ES-I3 (cell line): ENCODE measurements at regions not wholly inside any gene's neighbourhood (a gene's known extent, or its start where the extent isn't known, plus 50 kb on each side); places are given as distances from the start of the nearest gene placed in this dataset.

Experiments
- H3K36me3 ChIP-seq: 2 replicates; pipeline ENCODE4 v1.6.1; 2013; ENCODE audit warnings: mild to moderate bottlenecking, low read length, control low read depth, moderate library complexity; ENCODE audit not compliant: insufficient read depth
- H3K4me1 ChIP-seq: 2 replicates; pipeline ENCODE4 v1.6.1; 2013; ENCODE audit warnings: mild to moderate bottlenecking, control low read depth, low read length; ENCODE audit not compliant: insufficient read depth
- H3K9ac ChIP-seq: 2 replicates; pipeline ENCODE4 v1.6.1; 2013; ENCODE audit warnings: low read depth, mild to moderate bottlenecking, low read length, moderate library complexity
- H3K9me3 ChIP-seq: 2 replicates; pipeline ENCODE4 v1.6.1; 2013; ENCODE audit warnings: mild to moderate bottlenecking, low read length, moderate library complexity; ENCODE audit not compliant: control insufficient read depth, insufficient read depth

DNA sequence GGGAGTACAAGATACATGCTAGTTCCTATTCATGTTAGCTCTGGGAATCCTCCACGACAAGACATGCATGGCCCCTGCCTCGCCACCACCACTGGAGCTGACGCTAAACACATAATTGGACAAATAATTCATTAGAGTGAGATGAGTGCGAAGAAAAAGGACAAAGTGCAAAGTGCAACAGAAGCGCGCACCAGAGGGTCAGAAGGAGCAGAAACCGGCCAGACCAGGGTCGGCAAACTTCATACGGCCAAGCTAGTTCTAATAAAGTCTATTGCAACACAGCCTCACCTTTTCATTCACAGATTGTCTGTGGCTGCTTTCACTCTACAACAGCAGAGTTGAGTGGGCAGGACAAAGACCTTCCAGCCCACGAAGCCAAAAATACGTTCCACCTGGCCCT, 266.1 kb upstream of the KLHL29 start:
- no peaks in the 10 kb centered on the region for H3K9me3 ChIP-seq
- no peaks in the 10 kb centered on the region; the same call in 1 of the 2 replicates for H3K36me3 ChIP-seq
- no peaks in the 10 kb centered on the region for H3K4me1 ChIP-seq
- no peak overlapping the region for H3K9ac ChIP-seq

DNA sequence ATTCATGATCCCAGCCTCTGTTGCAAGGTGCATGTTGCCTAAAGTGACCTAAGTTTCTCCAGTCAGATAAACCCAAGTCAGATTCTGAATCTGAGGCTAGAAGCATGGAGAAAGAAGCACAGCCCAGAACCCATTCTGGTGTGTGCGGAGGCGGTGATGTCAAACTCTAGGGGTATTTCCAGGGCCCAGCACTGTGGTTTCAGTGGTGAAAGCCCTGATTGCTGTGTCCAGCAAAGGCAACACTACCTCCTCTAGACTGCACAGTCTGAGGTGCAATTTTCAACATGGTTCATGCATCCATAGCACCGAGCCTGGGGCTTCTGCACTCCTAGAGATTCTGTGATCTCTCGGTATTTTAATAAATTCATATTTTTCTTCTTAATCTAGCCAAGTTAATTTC, 264.8 kb upstream of the KLHL29 start:
- H3K9ac ChIP-seq, result no peak overlapping the region
- no peaks in the 10 kb centered on the region for H3K36me3 ChIP-seq
- H3K9me3 ChIP-seq, result no peaks in the 10 kb centered on the region
- no peaks in the 10 kb centered on the region for H3K4me1 ChIP-seq

DNA sequence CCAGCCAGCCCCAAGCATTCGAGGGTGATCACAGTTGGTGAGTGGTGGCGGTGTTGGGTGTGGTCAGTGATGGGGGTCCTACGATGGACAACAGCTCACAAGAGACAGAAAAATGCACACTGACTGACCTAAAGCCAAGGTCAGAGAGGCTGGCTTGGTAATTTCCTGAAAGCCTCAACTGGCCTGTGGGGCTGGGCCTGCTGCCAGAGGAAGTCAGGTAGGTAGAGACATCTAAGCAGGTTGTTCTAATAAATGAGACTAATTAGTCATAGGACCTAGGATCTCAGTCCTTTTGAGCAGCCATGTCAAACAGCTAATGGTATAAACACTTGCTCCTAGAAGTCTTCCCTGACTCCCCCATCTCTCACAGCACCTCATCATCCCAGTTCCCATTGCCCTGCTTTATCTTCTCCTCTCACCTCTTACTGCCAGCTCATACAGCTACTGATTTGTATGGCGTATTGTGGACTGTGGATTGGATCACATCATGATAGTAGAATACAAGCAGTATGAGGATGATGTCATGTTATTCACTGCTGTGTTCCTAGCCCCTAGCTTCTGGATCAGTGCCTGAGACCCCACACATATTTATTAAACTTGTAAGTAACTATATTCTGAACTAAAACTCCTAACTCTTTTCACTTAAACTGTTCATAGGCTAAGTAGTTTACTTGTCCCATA, 262.9 kb upstream of the KLHL29 start:
- no peak overlapping the region for H3K9ac ChIP-seq
- no peaks in the 10 kb centered on the region for H3K36me3 ChIP-seq
- H3K4me1 ChIP-seq, result no peaks in the 10 kb centered on the region
- no peaks in the 10 kb centered on the region for H3K9me3 ChIP-seq

DNA sequence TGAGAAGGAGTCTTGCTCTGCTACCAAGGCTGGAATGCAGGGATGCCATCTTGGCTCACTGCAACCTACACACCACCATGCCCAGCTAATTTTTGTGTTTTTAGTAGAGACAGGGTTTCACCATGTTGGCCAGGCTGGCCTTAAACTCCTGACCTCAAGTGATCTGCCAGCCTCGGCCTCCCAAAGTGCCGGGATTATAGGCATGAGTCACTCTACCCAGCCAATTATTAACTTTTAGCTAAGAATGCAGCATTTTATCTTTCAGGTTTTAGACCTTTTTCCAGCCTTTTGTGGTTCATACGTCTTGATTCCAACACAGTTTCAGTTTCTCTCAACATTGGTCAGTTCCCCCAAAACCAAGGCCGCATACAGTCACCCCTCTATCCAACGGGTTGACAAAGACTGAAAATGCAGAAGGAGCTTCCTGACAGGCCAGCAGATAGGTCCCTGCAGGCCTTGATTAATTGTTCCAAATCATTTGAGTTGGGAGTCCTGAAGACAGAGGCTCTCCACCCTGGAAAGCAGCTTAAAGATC, 262.2 kb upstream of the KLHL29 start:
- Histone ChIP-seq H3K9me3 (no peaks in the 10 kb centered on the region), H3K36me3 (no peaks in the 10 kb centered on the region), H3K4me1 (no peaks in the 10 kb centered on the region), H3K9ac (no peak overlapping the region)

DNA sequence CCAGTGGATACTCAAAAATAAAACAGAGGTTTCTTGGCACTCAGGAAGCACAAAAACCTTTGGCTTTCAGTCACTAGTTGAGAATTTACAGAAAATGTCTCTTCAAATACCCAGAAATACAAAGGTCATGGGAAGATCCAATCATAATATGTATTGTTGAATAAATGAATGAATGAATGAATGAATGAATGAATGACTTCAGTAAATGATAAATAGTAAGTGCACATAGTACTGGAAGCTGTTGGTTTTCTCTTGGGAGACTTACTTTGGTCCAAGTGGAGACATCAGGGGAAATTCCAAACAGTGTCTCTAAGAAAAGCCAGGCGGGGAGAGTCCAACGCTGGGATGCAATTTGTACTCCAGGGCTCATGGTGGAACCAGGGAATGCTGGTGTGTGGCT, 261.3 kb upstream of the KLHL29 start:
- no peaks in the 10 kb centered on the region for H3K9me3 ChIP-seq
- no peaks in the 10 kb centered on the region for H3K36me3 ChIP-seq
- H3K4me1 ChIP-seq, result no peaks in the 10 kb centered on the region
- no peak overlapping the region for H3K9ac ChIP-seq

DNA sequence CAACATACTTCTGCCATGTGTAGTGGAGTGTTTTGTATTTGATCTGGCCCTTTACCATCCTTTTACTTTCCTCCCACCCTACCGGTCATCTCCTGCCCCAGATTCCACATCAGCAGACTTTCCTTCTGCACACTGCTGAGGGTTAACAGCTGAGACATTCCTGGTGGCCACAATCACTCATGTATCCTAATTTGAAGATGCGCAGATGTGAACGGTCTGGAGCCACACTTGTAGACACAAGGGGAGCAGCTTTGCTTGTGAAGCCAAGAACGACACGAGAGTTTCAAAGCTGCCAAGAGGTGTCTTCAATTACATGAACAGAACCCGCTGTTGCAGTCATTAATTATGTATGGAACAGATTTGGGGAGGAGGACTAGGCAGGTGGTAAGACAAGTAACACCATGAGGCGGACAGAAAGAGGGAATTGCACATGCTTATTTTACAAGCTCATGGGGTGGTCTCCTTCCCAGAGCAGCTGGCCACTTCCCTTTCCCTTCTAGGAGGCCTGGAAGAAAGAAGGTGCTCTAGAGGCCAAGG, 260.7 kb upstream of the KLHL29 start:
- Histone ChIP-seq H3K9me3 (no peaks in the 10 kb centered on the region), H3K9ac (no peak overlapping the region), H3K4me1 (no peaks in the 10 kb centered on the region), H3K36me3 (no peaks in the 10 kb centered on the region)

DNA sequence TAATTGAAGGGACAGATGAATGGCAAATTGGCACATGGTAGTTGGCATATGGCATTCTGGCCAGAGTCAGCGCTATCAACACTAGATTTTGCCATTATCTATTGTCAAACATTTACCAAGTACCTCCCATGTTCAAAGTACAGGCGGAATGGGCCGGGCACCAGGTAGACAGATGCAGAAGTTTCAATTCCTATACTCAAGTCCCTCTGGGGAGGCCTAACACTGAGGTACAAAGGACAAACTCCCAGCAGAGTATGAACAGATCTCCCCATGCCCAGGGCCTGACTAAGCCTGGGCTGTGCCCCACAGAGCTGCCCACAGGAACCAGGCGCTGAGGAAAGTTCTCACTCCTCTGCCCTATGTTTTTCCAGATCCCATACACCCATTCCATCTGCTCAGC, 257.5 kb upstream of the KLHL29 start:
- Histone ChIP-seq H3K4me1 (no peaks in the 10 kb centered on the region), H3K36me3 (no peaks in the 10 kb centered on the region), H3K9me3 (no peaks in the 10 kb centered on the region), H3K9ac (no peak overlapping the region)

DNA sequence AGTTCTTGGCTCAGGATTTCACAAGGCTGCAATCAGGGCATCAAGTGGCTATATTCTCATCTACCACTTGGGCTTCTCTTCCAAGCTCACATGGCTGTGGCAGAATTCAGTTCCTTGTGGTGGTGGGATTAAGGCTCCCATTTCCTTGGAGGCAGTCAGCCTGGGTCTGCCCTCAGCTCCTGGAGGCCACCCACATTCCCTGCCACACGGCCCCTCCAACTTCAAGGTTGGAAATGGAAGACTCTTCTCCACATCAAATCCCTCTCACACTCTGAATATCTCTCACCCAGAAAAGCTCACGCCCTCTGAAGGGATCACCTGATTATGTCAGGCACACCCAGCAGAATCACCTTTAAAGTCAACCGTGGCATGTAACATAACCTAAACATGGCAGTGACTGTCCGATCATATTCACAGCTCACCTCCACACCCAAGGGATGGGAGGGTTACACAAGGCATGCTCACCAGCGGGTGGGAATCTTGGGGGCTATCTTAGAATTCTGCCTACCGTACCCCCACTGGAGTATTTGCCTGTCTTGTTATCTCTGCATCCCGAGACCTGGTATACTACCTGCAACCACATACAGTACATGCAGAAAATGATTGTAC, 256.2 kb upstream of the KLHL29 start:
- H3K36me3 ChIP-seq, result no peaks in the 10 kb centered on the region
- H3K4me1 ChIP-seq, result no peaks in the 10 kb centered on the region
- H3K9ac ChIP-seq, result no peak overlapping the region
- H3K9me3 ChIP-seq, result no peaks in the 10 kb centered on the region

DNA sequence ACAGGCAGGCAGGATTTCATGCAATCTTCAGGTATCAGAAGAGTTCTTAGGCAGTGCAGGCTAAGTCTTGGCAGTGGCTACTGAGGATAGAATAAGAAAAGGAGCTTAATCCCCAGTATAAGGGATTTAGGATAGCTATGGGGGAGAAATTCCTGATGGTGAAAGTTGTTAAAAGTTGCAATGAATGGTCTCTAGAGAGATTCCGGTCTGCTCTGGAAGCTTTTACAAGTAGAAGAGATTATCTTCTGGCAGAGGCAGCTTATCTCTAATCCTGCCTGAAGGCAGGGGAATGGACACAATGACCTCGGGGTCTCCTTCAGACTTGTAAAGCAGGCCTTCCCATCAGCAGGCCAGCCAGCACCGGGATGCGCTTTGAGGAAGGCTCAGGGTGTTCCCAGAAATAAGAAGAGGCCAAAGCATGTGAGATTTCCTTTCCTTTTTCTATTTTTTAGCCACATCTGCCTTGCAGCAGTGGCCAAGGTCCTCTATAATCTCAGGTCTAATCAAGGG, 253.9 kb upstream of the KLHL29 start:
- Histone ChIP-seq H3K36me3 (no peaks in the 10 kb centered on the region), H3K4me1 (peaks cover 8% of the 10 kb centered on the region; the same call in 1 of the 2 replicates), H3K9ac (no peak overlapping the region)

DNA sequence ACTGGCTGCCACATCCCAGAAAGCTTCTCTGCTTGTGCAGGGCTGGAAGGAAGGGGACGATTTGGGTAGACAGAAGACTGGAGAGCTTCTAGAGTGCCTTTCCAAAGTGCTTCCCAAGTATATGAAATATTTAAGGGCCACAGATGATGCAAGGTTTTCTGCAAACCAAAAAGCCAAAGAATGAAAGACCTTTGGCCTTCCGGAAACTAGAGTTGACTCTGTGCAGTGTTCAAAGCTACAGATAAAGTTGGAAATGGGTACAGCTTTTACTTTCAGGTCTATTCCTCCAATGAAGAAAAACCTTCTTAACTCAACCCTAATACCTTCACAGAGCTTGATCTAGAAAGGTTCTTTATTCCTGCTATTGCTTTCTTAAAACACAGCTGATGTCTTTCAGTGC, 253.0 kb upstream of the KLHL29 start:
- no peaks in the 10 kb centered on the region for H3K36me3 ChIP-seq
- H3K9ac ChIP-seq, result no peak overlapping the region
- no peaks in the 10 kb centered on the region for H3K9me3 ChIP-seq
- H3K4me1 ChIP-seq, result peaks cover 9% of the 10 kb centered on the region; the same call in 1 of the 2 replicates

More for the DNA sequence above, 253.9 kb upstream of the KLHL29 start:
- H3K9me3 ChIP-seq, result no peaks in the 10 kb centered on the region

DNA sequence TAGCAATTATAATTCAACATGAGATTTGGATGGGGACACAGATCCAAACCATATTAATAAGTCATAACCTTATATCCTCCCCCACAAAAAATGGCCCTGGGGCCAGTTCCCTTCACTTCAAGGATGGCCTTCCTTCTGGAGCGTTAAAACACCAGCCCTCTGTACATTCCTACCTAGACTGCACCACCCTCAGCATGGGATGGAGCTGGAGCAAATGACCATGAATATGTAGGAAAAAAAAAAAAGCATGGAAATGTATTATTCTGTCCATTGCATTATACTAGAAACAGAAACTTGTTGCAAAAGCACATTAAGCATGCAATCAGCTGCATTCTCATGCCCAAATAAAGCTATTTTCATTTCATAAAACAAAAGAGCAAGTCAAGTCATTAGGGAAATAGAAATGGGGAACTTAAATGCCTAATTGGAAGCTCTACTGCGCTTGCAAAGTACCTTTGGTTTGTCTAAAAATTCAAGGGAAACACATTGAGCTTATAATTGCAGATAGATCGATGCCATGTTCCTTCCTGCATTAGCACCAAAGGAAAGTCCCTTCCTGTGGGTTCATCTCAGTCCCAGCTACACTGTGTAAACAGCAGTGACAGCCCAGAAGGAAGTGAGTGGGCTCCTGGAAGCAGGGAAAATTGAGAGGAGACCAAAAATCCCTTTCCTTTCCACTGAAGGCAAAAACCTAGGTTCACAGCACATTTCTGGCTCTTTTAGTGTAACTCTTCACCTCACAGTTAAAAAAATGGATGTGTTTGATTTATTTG, 252.0 kb upstream of the KLHL29 start:
- Histone ChIP-seq H3K9me3 (no peaks in the 10 kb centered on the region), H3K9ac (no peak overlapping the region), H3K4me1 (peaks cover 9% of the 10 kb centered on the region; the same call in 1 of the 2 replicates), H3K36me3 (no peaks in the 10 kb centered on the region)

DNA sequence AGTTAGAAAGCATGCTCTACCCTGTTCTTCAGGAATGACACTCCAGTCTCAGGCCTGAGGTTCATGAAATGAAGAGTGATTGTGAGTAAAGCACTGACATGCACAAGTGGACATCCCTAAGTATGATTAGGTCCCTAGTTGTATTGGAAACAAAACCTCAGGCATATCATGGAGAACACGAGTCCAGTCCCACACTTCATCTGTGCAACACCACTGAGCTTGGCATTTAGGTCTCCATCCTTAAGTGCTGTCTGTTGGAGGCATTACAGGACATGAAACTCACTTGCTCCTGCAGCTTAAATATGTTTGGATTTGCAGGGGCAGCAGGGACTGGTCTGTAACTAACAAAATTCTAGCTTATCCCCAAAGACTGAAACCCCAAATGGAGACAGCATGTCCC, 250.3 kb upstream of the KLHL29 start:
- Histone ChIP-seq H3K4me1 (peaks cover 9% of the 10 kb centered on the region; the same call in 1 of the 2 replicates), H3K9ac (no peak overlapping the region), H3K9me3 (no peaks in the 10 kb centered on the region), H3K36me3 (no peaks in the 10 kb centered on the region)

DNA sequence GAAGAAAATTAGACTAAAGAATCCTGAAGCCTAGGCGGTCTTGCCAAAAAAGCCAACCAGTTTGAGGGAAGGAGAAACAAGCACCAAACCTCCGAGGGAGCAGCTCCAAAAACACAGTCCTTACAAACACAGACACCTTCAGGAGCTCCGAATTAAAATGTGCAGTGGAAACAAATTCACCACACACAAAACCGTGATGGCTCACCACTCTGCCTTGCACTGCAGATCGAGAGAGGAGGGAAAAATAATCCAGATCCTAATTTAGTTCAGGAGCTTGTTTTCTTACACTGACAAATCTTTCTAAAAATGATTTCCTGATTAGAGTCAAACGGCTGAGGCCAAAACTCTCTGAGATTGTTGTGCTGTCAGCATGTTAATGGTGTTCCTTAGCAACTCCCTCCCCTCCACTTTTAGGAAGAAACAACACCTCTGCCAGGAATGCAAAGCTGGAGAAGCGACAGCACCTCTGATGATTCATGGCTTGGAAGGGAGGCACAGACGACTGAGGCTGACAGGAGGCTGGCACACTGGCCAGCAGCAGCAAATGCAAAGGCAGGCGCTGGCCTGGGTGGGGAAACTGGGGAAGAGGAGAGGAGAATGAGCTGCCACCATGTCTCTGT, 249.4 kb upstream of the KLHL29 start:
- H3K36me3 ChIP-seq, result no peaks in the 10 kb centered on the region
- H3K9ac ChIP-seq, result no peak overlapping the region
- peaks cover 9% of the 10 kb centered on the region; the same call in 1 of the 2 replicates for H3K4me1 ChIP-seq
- H3K9me3 ChIP-seq, result no peaks in the 10 kb centered on the region

DNA sequence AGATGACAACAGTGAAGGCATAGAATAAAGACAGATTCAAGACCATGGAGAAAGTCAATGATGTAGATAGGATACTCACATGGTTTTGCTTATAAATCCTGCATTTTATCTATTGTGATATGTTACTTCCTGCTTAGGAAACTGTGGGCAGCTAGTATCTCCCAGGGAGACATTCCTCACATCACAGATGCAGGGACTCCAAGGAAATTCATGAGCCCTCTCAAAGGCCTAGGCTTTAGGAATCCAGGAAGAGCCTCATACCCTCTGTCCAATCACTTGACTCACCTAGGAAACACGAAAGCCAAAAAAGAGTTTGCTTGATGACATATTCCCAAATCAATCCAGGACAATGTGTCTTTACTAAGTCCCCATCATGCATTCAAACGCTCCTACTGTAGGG, 247.8 kb upstream of the KLHL29 start:
- Histone ChIP-seq H3K9me3 (no peaks in the 10 kb centered on the region), H3K36me3 (no peaks in the 10 kb centered on the region), H3K9ac (no peak overlapping the region), H3K4me1 (peaks cover 9% of the 10 kb centered on the region; the same call in 1 of the 2 replicates)
